GM06990 (cell line): ENCODE measurements at regions not wholly inside any gene's neighbourhood (a gene's known extent, or its start where the extent isn't known, plus 50 kb on each side); places are given as distances from the start of the nearest gene placed in this dataset.

ENCODE experiments used
- DNase-seq: peaks from one replicate; pipeline ENCODE4 v3.0.0-alpha.2; 2011; ENCODE audit not compliant: insufficient read length; ENCODE audit errors: extremely low read depth
- H3K27me3 ChIP-seq: replicated peaks from 2 replicates; pipeline ENCODE4 v1.6.0; 2011; ENCODE audit warnings: low read length; ENCODE audit not compliant: control insufficient read depth, insufficient read depth
- H3K36me3 ChIP-seq: 2 replicates; pipeline ENCODE4 v1.5.1; 2011; ENCODE audit warnings: low read length; ENCODE audit not compliant: control insufficient read depth, insufficient read depth
- H3K4me3 ChIP-seq: replicated peaks from 2 replicates; pipeline ENCODE4 v1.5.1; 2011; ENCODE audit warnings: low read depth, mild to moderate bottlenecking, control low read depth, low read length
- TF ChIP-seq, protein P1 (sequence below): IDR thresholded peaks from 2 replicates; pipeline ENCODE4 v1.5.1; 2011; ENCODE audit warnings: low read length, control low read depth, mild to moderate bottlenecking, inconsistent platforms; ENCODE audit not compliant: insufficient read depth, poor library complexity, severe bottlenecking

DNA sequence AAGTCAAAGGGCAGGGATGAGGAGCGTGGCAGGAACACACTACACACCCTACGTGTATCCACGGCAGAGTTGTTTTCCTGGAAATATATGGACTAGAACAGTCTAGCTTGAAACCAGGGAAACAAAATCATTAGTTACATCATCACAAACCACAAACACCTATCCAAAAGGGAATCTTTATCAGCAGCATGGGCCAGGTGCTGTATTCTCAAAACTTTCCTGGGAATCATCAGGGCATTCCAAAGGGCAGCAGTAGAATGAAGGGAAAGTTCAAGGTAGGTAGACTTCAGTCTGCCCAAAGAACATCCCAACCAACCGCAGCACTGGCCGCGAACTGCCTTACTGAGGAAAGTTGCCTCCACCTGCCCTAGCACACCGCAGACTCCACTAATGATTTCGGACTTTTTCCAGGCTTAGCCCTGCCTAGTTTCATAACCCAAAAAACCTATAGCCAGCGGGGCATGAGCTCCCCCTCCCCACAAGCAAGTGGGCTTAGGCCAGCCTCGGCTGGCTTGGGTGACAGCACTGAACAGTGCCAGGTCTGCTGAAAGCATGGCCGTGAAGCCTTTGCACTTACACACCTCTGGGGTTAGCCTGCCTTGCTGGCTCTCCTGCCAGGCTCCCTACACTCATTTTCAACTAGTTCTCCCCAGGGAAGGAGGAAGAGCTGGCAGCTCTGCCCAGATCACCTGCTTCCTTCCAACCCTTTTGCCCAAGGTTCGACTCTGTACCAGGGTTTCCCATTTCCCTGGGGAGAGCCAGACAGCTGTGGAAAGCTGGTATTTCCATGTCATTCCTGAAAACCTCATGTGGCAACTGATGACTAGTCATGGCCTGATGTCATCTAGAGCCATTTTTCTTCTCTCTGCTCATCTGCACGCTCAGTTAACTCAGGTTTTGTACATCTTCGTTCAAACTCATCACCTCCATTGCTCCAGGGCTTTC lies 77.3 kb upstream of the UBAC2 start:
- no peaks in the 10 kb centered on the region for H3K27me3 ChIP-seq
- H3K4me3 ChIP-seq = no peak overlapping the region
- TF ChIP-seq, protein P1, sequence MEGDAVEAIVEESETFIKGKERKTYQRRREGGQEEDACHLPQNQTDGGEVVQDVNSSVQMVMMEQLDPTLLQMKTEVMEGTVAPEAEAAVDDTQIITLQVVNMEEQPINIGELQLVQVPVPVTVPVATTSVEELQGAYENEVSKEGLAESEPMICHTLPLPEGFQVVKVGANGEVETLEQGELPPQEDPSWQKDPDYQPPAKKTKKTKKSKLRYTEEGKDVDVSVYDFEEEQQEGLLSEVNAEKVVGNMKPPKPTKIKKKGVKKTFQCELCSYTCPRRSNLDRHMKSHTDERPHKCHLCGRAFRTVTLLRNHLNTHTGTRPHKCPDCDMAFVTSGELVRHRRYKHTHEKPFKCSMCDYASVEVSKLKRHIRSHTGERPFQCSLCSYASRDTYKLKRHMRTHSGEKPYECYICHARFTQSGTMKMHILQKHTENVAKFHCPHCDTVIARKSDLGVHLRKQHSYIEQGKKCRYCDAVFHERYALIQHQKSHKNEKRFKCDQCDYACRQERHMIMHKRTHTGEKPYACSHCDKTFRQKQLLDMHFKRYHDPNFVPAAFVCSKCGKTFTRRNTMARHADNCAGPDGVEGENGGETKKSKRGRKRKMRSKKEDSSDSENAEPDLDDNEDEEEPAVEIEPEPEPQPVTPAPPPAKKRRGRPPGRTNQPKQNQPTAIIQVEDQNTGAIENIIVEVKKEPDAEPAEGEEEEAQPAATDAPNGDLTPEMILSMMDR = no peak
- DNase-seq = no peak
- H3K36me3 ChIP-seq = no peaks in the 10 kb centered on the region

DNA sequence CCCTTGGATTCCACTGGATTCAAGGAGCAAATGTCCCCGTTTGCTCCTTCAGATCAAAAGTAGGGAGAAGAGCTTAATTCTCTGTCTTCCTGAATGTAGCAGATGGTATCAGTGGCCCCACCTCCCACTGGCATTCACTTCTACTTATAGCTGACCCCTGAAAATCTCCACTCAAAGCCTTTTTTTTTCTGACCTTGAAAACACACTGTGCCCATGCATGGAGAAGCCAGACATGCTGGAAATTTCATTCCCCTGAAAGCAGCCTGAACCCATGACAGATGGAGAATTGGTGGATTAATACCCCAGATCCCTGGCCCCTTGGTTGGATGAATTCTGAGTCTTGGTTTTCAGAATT lies 76.6 kb upstream of the UBAC2 start:
- no peaks in the 10 kb centered on the region for H3K27me3 ChIP-seq
- H3K4me3 ChIP-seq = no peak overlapping the region
- no peaks in the 10 kb centered on the region for H3K36me3 ChIP-seq
- DNase-seq = no peak
- TF ChIP-seq, protein P1 = no peak

DNA sequence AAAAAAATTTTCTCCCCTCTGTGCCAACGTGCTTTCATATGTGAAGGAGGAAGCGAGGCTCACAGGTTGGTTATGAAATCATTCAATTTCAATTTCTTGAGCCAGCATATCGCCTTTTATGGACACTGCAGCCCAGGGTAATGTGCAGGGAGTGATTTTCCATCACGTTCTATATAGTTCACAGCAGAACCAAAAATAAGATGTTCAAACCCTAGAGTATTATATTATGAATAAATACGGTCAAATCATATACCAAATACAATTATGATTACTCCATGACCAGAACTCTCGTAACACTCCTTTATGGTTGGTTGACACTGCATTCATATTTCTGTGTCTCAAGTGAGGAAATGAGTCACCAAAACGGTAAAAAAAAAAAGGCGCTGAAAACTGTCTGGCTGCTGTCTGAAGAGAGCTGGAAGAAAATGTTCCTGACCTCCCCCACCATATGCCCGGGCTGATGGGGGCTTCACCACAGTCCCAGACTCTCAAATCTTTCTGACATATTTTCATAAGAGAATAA lies 75.8 kb upstream of the UBAC2 start:
- H3K4me3 ChIP-seq = peak overlapping the region; percentile 27
- peak; percentile 50 for DNase-seq
- H3K27me3 ChIP-seq = no peaks in the 10 kb centered on the region
- H3K36me3 ChIP-seq = no peaks in the 10 kb centered on the region
- TF ChIP-seq, protein P1 = no peak

DNA sequence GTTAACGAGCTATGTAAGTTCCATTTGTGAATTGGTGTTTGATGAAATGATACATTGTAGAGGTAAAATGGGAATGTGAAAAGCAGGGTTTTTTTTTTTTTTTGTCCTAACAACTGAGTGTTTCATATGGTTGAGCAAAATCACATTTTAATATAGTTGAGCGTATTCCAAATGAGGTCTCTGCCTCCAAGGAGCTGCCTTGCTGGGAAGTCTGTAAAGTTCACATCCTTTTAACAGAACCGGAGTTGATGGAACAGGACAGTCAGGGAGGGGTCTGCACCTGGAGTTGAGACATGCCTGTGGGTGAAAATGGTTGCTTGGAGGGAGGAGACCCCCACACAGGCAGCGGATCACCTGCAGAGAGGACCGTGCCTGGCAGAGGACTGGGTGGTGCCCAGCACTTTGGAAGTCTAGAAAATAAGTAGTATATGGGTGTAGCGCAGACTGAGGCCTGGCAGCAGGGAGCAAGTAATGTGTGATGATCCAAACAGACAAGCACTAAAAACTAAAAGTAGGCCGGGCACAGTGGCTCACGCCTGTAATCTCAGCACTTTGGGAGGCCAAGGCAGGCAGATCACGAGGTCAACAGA lies 75.2 kb upstream of the UBAC2 start:
- Histone ChIP-seq H3K4me3 (no peak overlapping the region), H3K36me3 (no peaks in the 10 kb centered on the region), H3K27me3 (no peaks in the 10 kb centered on the region)
- DNase-seq = no peak
- TF ChIP-seq, protein P1 = no peak

DNA sequence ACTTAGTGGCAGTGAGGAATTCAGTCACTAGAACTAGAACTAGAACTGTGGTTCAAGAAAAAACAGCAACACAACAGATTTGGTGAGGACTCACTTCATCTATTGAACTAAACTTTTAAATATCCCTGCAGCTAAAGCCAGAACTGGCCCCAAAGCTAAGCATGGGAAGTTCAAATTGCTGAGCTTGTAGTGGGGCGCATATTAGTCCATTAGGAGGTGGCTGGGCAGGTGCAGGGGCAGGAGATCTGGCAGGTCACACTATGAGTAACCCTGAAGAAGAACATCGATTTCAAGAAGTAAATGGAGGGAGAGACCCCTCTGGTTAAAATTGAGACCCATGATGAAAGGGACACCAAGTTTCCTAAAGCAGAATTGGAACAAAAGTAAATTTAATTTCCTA lies 73.8 kb upstream of the UBAC2 start:
- H3K4me3 ChIP-seq = no peak overlapping the region
- DNase-seq = no peak
- H3K36me3 ChIP-seq = no peaks in the 10 kb centered on the region
- TF ChIP-seq, protein P1 = no peak
- H3K27me3 ChIP-seq = no peaks in the 10 kb centered on the region
